H1 (cell line): ENCODE measurements at regions not wholly inside any gene's neighbourhood (a gene's known extent, or its start where the extent isn't known, plus 50 kb on each side); places are given as distances from the start of the nearest gene placed in this dataset.

ENCODE experiments used
- ASH2L ChIP-seq: fragments of 200-600, 300-600 bp; sonication (generic); IDR thresholded peaks from one replicate; pipeline ENCODE4 v1.7.1; 2017; ENCODE audit warnings: low read length
- EGR1 ChIP-seq: IDR thresholded peaks from 2 replicates; pipeline ENCODE4 v1.6.1; 2011; ENCODE audit warnings: low read depth, low read length, borderline replicate concordance
- GTF2F1 ChIP-seq: IDR thresholded peaks from 2 replicates; pipeline ENCODE4 v1.6.1; 2012; ENCODE audit warnings: low read depth, low read length, improper control_type of control experiment, borderline replicate concordance
- KDM1A ChIP-seq: fragments of 200-600, 300-600 bp; sonication (generic); IDR thresholded peaks from 2 replicates; pipeline ENCODE4 v1.7.1; 2016; ENCODE audit warnings: mild to moderate bottlenecking, low read length, borderline replicate concordance
- NANOG ChIP-seq: IDR thresholded peaks from 2 replicates; pipeline ENCODE4 v1.6.1; 2011; ENCODE audit warnings: low read length, low read depth, mild to moderate bottlenecking, inconsistent platforms; ENCODE audit not compliant: insufficient read depth, poor library complexity, severe bottlenecking
- TF ChIP-seq, protein P1 (sequence below): IDR thresholded peaks from 2 replicates; pipeline ENCODE4 v1.6.1; 2012; ENCODE audit warnings: inconsistent platforms

DNA sequence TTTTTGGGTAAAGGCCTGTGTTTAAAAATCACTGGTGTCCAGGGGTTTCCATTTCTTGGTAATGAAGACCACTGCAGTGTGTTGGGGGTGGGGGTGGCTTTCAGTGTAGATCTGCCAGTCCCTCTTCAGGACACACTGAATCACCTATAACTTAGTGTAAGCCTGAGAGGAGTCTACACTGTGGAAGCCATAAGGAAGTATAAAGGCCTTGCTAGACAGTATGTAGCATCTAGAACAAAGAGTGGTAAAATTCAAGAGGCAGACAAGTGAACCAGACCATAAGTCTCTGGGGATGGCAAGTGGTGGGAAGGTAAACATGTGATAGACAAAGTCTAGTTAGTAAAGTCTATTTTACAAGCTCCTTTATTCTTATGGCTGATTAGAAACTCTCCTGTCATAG, 191.8 kb downstream of the CCNG2 start (continued):
- TF ChIP-seq KDM1A (no peak), GTF2F1 (no peak), NANOG (no peak), ASH2L (no peak), EGR1 (no peak)
- TF ChIP-seq, protein P1, sequence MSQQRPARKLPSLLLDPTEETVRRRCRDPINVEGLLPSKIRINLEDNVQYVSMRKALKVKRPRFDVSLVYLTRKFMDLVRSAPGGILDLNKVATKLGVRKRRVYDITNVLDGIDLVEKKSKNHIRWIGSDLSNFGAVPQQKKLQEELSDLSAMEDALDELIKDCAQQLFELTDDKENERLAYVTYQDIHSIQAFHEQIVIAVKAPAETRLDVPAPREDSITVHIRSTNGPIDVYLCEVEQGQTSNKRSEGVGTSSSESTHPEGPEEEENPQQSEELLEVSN: no peak
